HG03571 (cell line): ENCODE measurements at regions not wholly inside any gene's neighbourhood (a gene's known extent, or its start where the extent isn't known, plus 50 kb on each side); places are given as distances from the start of the nearest gene placed in this dataset.

Experiments used
- ATAC-seq: cut with Tn5 transposase; IDR thresholded peaks from one replicate; pipeline ENCODE4 v1.9.1; 2021; ENCODE audit not compliant: unreplicated experiment

GRCh38 chr2:241924069-241924908, 54.8 kb downstream of the RTP5 start:
- ATAC-seq, result no peak

- no peak for ATAC-seq
Measured at GRCh38 chr2:241924909-241925250, 55.4 kb downstream of the RTP5 start.

- ATAC-seq, result no peak
Measured at GRCh38 chr2:241925277-241925676, 55.7 kb downstream of the RTP5 start.

GRCh38 chr2:241925821-241926441, 56.4 kb downstream of the RTP5 start:
- no peak for ATAC-seq

- ATAC-seq, result no peak
Measured at GRCh38 chr2:241926541-241927311, 57.2 kb downstream of the RTP5 start.

- ATAC-seq, result no peak
Measured at GRCh38 chr2:241929551-241930490, 60.3 kb downstream of the RTP5 start.

GRCh38 chr2:241931084-241931975, 61.8 kb downstream of the RTP5 start:
- no peak for ATAC-seq

- no peak for ATAC-seq
Measured at GRCh38 chr2:241931976-241932898, 62.7 kb downstream of the RTP5 start.

- no peak for ATAC-seq
Measured at GRCh38 chr2:241932899-241933178, 63.3 kb downstream of the RTP5 start.

- no peak for ATAC-seq
Measured at GRCh38 chr2:241933179-241933911, 63.8 kb downstream of the RTP5 start.

GRCh38 chr2:241935314-241935713, 65.8 kb downstream of the RTP5 start:
- no peak for ATAC-seq

- no peak for ATAC-seq
Measured at GRCh38 chr2:241935774-241936173, 66.2 kb downstream of the RTP5 start.

GRCh38 chr2:241936457-241937133, 67.1 kb downstream of the RTP5 start:
- ATAC-seq, result no peak

GRCh38 chr2:241937297-241937696, 67.8 kb downstream of the RTP5 start:
- ATAC-seq, result no peak

GRCh38 chr2:241939541-241939940, 70.0 kb downstream of the RTP5 start:
- no peak for ATAC-seq

- no peak for ATAC-seq
Measured at GRCh38 chr2:241940329-241940728, 70.8 kb downstream of the RTP5 start.

GRCh38 chr2:241941691-241942301, 72.3 kb downstream of the RTP5 start:
- no peak for ATAC-seq
